Right lobe of liver (tissue), 6 donors: ENCODE measurements at regions not wholly inside any gene's neighbourhood (a gene's known extent, or its start where the extent isn't known, plus 50 kb on each side); places are given as distances from the start of the nearest gene placed in this dataset.

Source experiments
- ATAC-seq, 4 donors: fragments of 200-7000 bp; cut with Tn5 transposase; one replicate each; pipeline ENCODE4 v1.9.1; 2020; ENCODE audit warnings: mild to moderate bottlenecking in 4 of 4, moderate library complexity in 4 of 4
- DNase-seq, 3 donors: peaks; one replicate each; pipeline ENCODE4 v3.0.0-alpha.2; 2020
- H3K27ac ChIP-seq, 3 donors: fragments of 200-600 bp; one replicate each; pipeline ENCODE4 v1.8.0; 2022
- H3K27me3 ChIP-seq, 2 donors: fragments of 200-600 bp; one replicate each; pipeline ENCODE4 v1.8.0; 2022
- H3K36me3 ChIP-seq, 4 donors: fragments of 200-600 bp; sonication (generic) in 1 of 4; one replicate each; pipeline versions ENCODE4 v1.5.1 to v1.8.0; 2017 to 2022; ENCODE audit warnings: control low read depth in 1 of 4
- H3K4me1 ChIP-seq, 4 donors: fragments of 200-600 bp; sonication (generic) in 1 of 4; one replicate each; pipeline versions ENCODE4 v1.5.1 to v1.8.0; 2017 to 2022; ENCODE audit warnings: control low read depth in 1 of 4
- H3K4me3 ChIP-seq, 3 donors: fragments of 200-600 bp; one replicate each; pipeline ENCODE4 v1.8.0; 2022
- H3K9me3 ChIP-seq, 4 donors: fragments of 200-600 bp; sonication (generic) in 1 of 4; one replicate each; pipeline versions ENCODE4 v1.5.1 to v1.8.0; 2017 to 2022; ENCODE audit warnings: control low read depth in 1 of 4
- POLR2A ChIP-seq: fragments of 450-650 bp; IDR thresholded peaks from one replicate; pipeline ENCODE4 v1.6.1; 2017; ENCODE audit warnings: antibody characterized with exemption, mild to moderate bottlenecking
- WGBS: methylation state at CpG from one replicate; pipeline ENCODE4 v1.1.6; 2018; ENCODE audit warnings: low coverage, low lambda C conversion rate; ENCODE audit not compliant: insufficient coverage; ENCODE audit errors: missing lambda C conversion rate; 5-methylcytosine and 5-hydroxymethylcytosine counted together
- intact Hi-C, 2 donors: fragments of 100-400 bp; cut with DNase I; formaldehyde crosslinking; loops; one replicate each; pipeline versions ENCODE4 v1.11.2 to v1.14.1; 2022
- small RNA-seq, 2 experiments: library from RNA; depleted of rRNA; stranded (forward); fragments of <200 nt; gene quantifications; one replicate each; pipeline ENCODE3, GENCODE V24; 2016
- TF ChIP-seq, protein P1 (sequence below), 4 donors: fragments of 200-600 bp in 3 of 4; fragments of 450-650 bp in 1 of 4; IDR thresholded peaks; one replicate each; pipeline versions ENCODE4 v1.5.1 to v1.8.0; 2016 to 2022; ENCODE audit warnings: antibody characterized with exemption in 4 of 4, mild to moderate bottlenecking in 2 of 4
- donor health status: DM: no; HTN: yes; CAD: no.
- donor health status: DM: no; HTN: no; CAD: no.
- donor health status: DM: no; HTN: no; CAD: no.
- donor health status: DM: no; HTN: yes; CAD: no.
- donor health status: DM: no; HTN: yes; CAD: no.

- H3K9me3 ChIP-seq, result no peaks in the 10 kb centered on the region
- ATAC-seq, result no peak
- intact Hi-C loops, result no loop called here
- no peak for DNase-seq
- WGBS, result 66% methylated on average over 2 of the region's 2 CpGs
- no peaks in the 10 kb centered on the region for H3K27me3 ChIP-seq
- H3K36me3 ChIP-seq, result no peaks in the 10 kb centered on the region
- no peak overlapping the region for H3K27ac ChIP-seq
- H3K4me3 ChIP-seq, result no peak overlapping the region
- no peaks in the 10 kb centered on the region for H3K4me1 ChIP-seq
- TF ChIP-seq, protein P1, sequence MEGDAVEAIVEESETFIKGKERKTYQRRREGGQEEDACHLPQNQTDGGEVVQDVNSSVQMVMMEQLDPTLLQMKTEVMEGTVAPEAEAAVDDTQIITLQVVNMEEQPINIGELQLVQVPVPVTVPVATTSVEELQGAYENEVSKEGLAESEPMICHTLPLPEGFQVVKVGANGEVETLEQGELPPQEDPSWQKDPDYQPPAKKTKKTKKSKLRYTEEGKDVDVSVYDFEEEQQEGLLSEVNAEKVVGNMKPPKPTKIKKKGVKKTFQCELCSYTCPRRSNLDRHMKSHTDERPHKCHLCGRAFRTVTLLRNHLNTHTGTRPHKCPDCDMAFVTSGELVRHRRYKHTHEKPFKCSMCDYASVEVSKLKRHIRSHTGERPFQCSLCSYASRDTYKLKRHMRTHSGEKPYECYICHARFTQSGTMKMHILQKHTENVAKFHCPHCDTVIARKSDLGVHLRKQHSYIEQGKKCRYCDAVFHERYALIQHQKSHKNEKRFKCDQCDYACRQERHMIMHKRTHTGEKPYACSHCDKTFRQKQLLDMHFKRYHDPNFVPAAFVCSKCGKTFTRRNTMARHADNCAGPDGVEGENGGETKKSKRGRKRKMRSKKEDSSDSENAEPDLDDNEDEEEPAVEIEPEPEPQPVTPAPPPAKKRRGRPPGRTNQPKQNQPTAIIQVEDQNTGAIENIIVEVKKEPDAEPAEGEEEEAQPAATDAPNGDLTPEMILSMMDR (IDR thresholded peaks at IDR 0.05), result no peak
- no peak for TF ChIP-seq POLR2A
Observed at GRCh38 chr4:134282680-134283079, 81.1 kb upstream of the PABPC4L start.

DNA sequence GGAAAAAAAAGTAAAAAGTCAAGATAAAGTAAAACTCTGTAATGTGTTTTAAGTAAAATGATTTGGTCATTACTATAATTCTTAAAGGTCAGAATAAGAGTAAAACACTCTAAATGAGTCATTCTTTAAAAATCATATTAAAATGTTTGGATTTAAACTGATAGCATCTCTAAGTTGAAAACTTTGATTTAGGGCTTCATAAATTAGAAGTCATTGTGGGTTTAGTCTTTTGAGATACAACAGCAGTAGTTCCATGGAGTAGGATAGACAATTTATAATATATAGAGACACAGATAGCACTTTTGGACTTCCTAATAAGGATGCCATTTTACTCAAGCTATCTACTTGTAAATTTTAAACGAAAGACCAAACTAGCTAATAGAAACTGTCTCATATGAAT is 77.1 kb upstream of the PABPC4L start:
- DNase-seq (no peak), ATAC-seq (no peak)
- WGBS, result 25% methylated on average over 1 of the region's 1 CpG
- TF ChIP-seq, protein P1 (IDR thresholded peaks at IDR 0.05), result no peak
- TF ChIP-seq POLR2A, result no peak
- no peak overlapping the region for H3K27ac ChIP-seq
- H3K36me3 ChIP-seq, result no peaks in the 10 kb centered on the region
- H3K4me3 ChIP-seq, result no peak overlapping the region
- no peaks in the 10 kb centered on the region for H3K4me1 ChIP-seq
- intact Hi-C loops, result no loop called here
- H3K9me3 ChIP-seq, result no peaks in the 10 kb centered on the region
- no peaks in the 10 kb centered on the region for H3K27me3 ChIP-seq

GRCh38 chr4:134276476-134276875 is 74.9 kb upstream of the PABPC4L start:
- no peak overlapping the region for H3K27ac ChIP-seq
- no peaks in the 10 kb centered on the region for H3K27me3 ChIP-seq
- no peaks in the 10 kb centered on the region for H3K9me3 ChIP-seq
- TF ChIP-seq, protein P1 (IDR thresholded peaks at IDR 0.05), result no peak
- no peak for TF ChIP-seq POLR2A
- no peak for ATAC-seq
- WGBS, result 39% methylated on average over 2 of the region's 2 CpGs
- DNase-seq, result no peak
- no peak overlapping the region for H3K4me3 ChIP-seq
- intact Hi-C loops, result no loop called here
- no peaks in the 10 kb centered on the region for H3K36me3 ChIP-seq
- no peaks in the 10 kb centered on the region for H3K4me1 ChIP-seq

- no peaks in the 10 kb centered on the region for H3K9me3 ChIP-seq
- DNase-seq (no peak), ATAC-seq (no peak)
- H3K4me3 ChIP-seq, result no peak overlapping the region
- TF ChIP-seq POLR2A, result no peak
- TF ChIP-seq, protein P1 (IDR thresholded peaks at IDR 0.05), result no peak
- H3K36me3 ChIP-seq, result no peaks in the 10 kb centered on the region
- intact Hi-C loops, result no loop called here
- no peak overlapping the region for H3K27ac ChIP-seq
- no peaks in the 10 kb centered on the region for H3K4me1 ChIP-seq
- no peaks in the 10 kb centered on the region for H3K27me3 ChIP-seq
- 67% methylated on average over 1 of the region's 1 CpG for WGBS
Observed at GRCh38 chr4:134260126-134260525, 58.5 kb upstream of the PABPC4L start.

Small RNA genes lying in the stretch of these regions (small RNA-seq; reads per million reads assigned to genes)
- gene AC104619.4, result 0 reads per million in 2 experiments
- gene RF00026, result 0 reads per million in 2 experiments
